Small intestine (tissue), 7 donors: ENCODE measurements at regions not wholly inside any gene's neighbourhood (a gene's known extent, or its start where the extent isn't known, plus 50 kb on each side); places are given as distances from the start of the nearest gene placed in this dataset.
"Not testable (repeated sequence)": the region's sequence is repeated elsewhere in the genome, so short reads cannot be mapped to it uniquely, and the experiment has no call there.

Experiments
- DNase-seq, 2 donors: peaks; one replicate each; pipeline versions ENCODE4 v3.0.0 to v3.0.0-alpha.2; 2013
- FAIRE-seq: peaks from 2 replicates; lab custom pipeline; 2012; peaks lifted over from hg19 to GRCh38; lab: Jason Lieb, UNC
- H3K27ac ChIP-seq, 3 donors: one replicate each; pipeline ENCODE4 v1.5.1; 2013; ENCODE audit warnings: low read length in 2 of 3, mild to moderate bottlenecking in 2 of 3, control low read depth in 1 of 3, inconsistent platforms in 1 of 3, low read depth in 1 of 3, moderate library complexity in 1 of 3
- H3K27me3 ChIP-seq, 3 donors: one replicate each; pipeline ENCODE4 v1.6.1; 2013; ENCODE audit warnings: low read length in 3 of 3, inconsistent platforms in 1 of 3; ENCODE audit not compliant: control insufficient read depth in 3 of 3, insufficient read depth in 3 of 3
- H3K36me3 ChIP-seq, 3 donors: one replicate each; pipeline ENCODE4 v1.6.1; 2013; ENCODE audit warnings: low read length in 3 of 3, inconsistent platforms in 1 of 3, low read depth in 1 of 3, mild to moderate bottlenecking in 1 of 3, moderate library complexity in 1 of 3; ENCODE audit not compliant: control insufficient read depth in 3 of 3, insufficient read depth in 2 of 3
- H3K4me1 ChIP-seq, 3 donors: one replicate each; pipeline ENCODE4 v1.6.1; 2013; ENCODE audit warnings: low read length in 2 of 3, inconsistent platforms in 1 of 3, low read depth in 1 of 3, mild to moderate bottlenecking in 1 of 3, moderate library complexity in 1 of 3; ENCODE audit not compliant: control insufficient read depth in 3 of 3, insufficient read depth in 2 of 3
- H3K4me3 ChIP-seq, 3 donors: one replicate each; pipeline ENCODE4 v1.5.1; 2013; ENCODE audit warnings: low read length in 3 of 3, control low read depth in 1 of 3, inconsistent platforms in 1 of 3, low read depth in 1 of 3, mild to moderate bottlenecking in 1 of 3, moderate library complexity in 1 of 3
- H3K9me3 ChIP-seq, 2 donors: one replicate each; pipeline ENCODE4 v1.6.1; 2013; ENCODE audit warnings: low read depth in 1 of 2, low read length in 1 of 2; ENCODE audit not compliant: control insufficient read depth in 2 of 2, insufficient read depth in 1 of 2
- WGBS, 3 donors: extraction: QIAGEN DNeasy Blood & Tissue Kit; methylation state at CpG; one replicate each; pipeline ENCODE4 v1.1.7; 2013; 5-methylcytosine and 5-hydroxymethylcytosine counted together
- donor health status: healthy with polysubstance abuse.
- donor health status: control.
- donor health status: control.
- donor health status: Bipolar disorder and iron deficiency.
- donor health status: healthy.

DNA sequence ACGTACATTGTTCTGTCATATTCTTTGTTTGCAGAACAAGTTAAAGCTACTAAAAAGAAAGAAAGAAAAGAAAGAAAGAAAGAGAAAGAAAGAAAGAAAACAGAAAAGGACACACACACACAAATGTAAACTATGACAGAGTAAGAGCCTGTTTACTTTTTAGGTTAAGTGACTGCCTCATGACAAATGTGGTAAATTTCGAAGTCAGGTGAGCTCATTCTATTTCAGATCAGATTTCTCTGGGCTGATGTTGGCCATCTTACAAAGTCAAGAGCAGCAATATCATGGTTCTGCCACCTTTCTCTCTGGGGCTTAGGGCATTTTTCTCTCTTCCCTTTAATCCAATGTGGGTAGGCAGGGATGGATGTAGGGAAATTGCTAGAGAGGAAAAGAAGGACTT lies 299.5 kb downstream of the ANAPC1 start:
- not testable (repeated sequence) for H3K36me3 ChIP-seq, DNase-seq, H3K27me3 ChIP-seq, H3K27ac ChIP-seq, H3K4me3 ChIP-seq, H3K9me3 ChIP-seq, H3K4me1 ChIP-seq, FAIRE-seq
- WGBS, 3 donors = 44 to 63% (median 60%) methylated on average over 1 of the region's 2 CpGs

DNA sequence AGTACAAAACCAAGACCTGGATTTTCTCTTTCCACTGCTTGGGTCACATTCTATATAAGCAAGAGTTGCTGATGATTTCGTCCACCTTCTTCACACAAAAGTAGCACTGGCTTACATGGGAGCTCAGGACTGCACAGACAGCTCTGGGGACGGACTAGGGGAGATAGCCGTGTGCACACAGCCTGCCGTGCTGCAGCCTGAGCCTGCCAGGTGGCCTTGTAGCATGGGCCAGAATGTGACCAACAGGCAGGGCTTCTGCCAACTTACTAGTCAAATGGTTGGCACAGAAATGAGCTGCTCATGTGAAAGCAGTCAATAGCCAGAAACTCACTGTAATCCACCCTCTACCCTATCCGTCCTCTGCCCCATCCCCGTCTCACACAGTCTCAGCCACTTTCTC lies 299.0 kb downstream of the ANAPC1 start:
- not testable (repeated sequence) for H3K27me3 ChIP-seq, H3K4me1 ChIP-seq, H3K27ac ChIP-seq, H3K9me3 ChIP-seq, FAIRE-seq, DNase-seq, H3K36me3 ChIP-seq, H3K4me3 ChIP-seq
- WGBS, 3 donors = 76 to 82% (median 82%) methylated on average over 4 to 6 of the region's 6 CpGs

DNA sequence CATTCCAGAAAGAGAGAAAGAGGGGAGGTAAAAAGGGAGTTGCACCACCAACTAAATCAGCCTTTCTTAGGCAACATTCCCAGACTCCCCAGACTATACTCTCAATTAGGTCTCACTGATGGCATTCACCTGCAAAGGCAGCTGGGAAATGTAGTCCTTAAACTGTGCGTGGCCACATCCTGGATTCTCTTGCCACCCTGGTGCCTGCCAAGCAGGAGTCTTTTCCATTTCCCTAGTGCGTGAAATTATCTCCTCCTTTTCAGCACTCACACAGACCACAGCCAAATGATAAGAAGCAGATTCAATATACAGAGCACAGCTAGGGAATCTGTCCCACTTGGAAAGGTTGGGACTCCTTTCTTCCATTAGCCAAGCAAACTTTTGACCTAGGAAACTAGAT lies 298.0 kb downstream of the ANAPC1 start:
- not testable (repeated sequence) for H3K27ac ChIP-seq, H3K36me3 ChIP-seq, H3K4me1 ChIP-seq, H3K9me3 ChIP-seq, DNase-seq, FAIRE-seq, H3K4me3 ChIP-seq, H3K27me3 ChIP-seq
- WGBS, 3 donors = 70 to 73% (median 70%) methylated on average over 1 to 2 of the region's 2 CpGs

DNA sequence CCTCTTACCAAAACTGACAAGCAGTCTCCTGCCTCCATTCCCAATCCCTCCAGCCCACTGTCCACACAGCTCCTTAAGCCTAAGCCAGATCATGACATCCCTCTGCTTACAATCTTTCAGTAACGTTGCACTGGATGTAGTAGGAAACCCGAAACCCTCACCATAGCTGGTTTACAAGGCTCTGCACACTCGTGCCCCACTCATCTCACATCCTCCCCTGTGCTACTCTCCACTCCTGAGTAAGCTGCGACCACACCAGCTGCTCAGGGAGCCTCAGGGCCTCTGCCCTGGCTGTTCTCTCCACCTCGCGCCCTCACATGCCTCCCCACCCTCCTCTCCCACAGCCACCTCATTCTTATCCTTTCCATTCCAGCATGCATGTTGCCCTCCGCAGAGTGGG lies 288.9 kb downstream of the ANAPC1 start:
- not testable (repeated sequence) for H3K27me3 ChIP-seq, H3K36me3 ChIP-seq, DNase-seq, H3K4me3 ChIP-seq, FAIRE-seq, H3K4me1 ChIP-seq, H3K9me3 ChIP-seq, H3K27ac ChIP-seq
- WGBS, 3 donors = 84 to 100% (median 93%) methylated on average over 2 to 5 of the region's 7 CpGs

DNA sequence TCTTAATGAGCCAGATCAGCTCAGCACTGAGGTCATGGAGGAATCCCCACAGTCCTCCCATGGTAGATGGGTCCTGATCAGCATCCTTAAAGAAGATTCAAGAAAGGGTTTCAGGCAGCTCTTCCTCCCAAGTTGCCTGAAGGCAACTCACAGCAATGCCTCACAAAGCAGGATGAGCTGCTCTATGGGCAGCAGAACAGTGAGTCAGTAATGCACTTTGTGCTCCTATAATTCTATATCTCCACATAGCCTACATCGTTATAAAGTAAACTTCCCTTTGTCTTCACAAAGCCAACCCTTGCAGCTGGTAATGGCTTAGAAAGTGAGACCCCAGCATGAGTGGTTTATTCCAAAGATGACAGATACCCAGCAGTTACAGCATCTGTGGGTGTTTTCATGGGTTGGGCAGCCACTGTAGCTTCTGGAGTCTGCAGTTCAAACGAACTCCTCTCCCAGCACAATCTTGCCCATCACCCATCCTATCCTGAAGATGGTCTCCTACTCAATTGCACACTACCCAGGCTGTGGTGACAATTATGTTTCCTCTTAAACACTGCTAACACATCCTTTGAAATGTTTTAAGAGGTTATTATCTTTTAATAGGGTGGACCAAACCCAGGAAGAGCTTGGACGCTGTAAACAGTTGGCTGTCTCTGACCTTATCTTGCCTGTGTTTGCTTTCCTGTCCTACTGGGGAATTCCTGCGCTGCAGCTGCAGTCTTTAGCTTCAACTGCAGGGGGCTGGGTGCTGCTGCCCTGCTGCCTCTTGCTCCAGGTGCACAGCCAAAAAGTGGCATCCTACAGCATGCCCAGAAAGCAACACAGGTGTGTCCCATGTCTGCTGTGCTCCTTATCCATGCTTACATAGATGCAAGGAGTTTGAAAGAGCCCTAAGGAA lies 286.9 kb downstream of the ANAPC1 start:
- not testable (repeated sequence) for H3K4me1 ChIP-seq, H3K9me3 ChIP-seq, DNase-seq, FAIRE-seq, H3K36me3 ChIP-seq, H3K27me3 ChIP-seq, H3K27ac ChIP-seq, H3K4me3 ChIP-seq
- 0 to 42% (median 36%) methylated on average over 1 to 2 of the region's 4 CpGs for WGBS, 3 donors

DNA sequence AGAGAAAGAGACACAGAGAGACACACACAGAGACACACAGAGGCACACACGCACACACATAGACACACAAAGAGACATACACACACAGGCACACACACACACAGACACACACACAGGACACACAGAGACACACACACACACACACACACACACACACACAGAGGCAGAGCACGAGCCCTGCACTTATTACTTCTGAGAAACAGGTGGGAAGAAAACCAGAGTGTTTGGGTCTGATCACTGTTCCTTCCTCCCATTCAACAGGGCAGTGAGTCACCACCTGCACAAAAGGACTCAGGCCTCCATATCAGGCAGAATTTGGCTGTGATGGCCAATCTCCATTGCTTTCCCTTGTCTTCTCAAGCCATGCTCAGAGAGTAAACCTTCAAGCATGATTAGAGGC lies 285.0 kb downstream of the ANAPC1 start:
- WGBS, 3 donors = 23 to 67% (median 30%) methylated on average over 1 to 2 of the region's 2 CpGs
- not testable (repeated sequence) for FAIRE-seq

DNA sequence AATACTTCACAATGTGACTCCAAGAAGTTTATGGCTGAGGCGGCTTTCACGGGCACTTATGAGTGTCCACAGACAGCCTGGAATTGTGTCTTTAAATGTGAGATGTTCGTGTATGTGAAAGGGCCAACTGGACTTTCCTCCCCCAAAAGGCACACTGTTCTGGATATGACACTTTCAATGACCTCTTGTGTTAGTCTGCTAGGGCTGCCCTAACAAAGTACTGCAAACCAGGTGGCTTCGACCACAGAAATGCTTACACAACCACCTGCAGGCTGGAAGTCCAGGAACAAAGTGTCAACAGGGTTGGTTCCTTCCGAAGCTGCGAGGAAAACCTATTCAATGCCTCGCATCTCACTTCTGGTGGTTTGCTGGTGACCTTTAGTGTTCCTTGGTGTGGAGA lies 281.7 kb downstream of the ANAPC1 start:
- DNase-seq, H3K27me3 ChIP-seq, H3K4me3 ChIP-seq, H3K9me3 ChIP-seq, H3K27ac ChIP-seq, H3K36me3 ChIP-seq, H3K4me1 ChIP-seq, FAIRE-seq: not testable (repeated sequence)
- 77 to 86% (median 82%) methylated on average over 5 to 7 of the region's 7 CpGs for WGBS, 3 donors

More for the DNA sequence above, 285.0 kb downstream of the ANAPC1 start:
- H3K9me3 ChIP-seq, H3K27me3 ChIP-seq, DNase-seq, H3K4me3 ChIP-seq, H3K27ac ChIP-seq, H3K36me3 ChIP-seq, H3K4me1 ChIP-seq: not testable (repeated sequence)

DNA sequence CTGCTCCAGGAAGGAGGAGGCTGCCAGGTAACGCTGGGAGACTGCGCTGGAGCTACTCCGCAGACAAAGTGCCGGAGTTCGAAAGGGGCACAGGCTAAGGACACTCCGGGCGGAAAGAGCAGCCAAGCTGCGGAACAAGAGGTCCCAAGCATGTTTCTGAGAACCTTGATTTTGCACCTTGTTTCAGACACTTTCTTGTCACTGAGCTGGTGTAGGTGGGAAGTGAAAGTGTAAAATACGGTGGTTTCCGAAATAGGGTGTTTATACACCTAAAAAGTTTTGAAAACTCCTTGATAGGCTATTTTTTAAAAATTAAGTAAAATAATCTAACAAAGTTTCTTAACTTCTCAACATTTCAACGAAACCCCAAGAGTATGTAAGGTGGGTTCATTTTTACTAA lies 278.2 kb downstream of the ANAPC1 start:
- not testable (repeated sequence) for H3K36me3 ChIP-seq, H3K4me3 ChIP-seq, FAIRE-seq, DNase-seq, H3K27me3 ChIP-seq, H3K4me1 ChIP-seq, H3K9me3 ChIP-seq, H3K27ac ChIP-seq
- 86 to 90% (median 90%) methylated on average over 5 to 7 of the region's 11 CpGs for WGBS, 3 donors
